ENCODE measurements at regions not wholly inside any gene's neighbourhood (a gene's known extent, or its start where the extent isn't known, plus 50 kb on each side); places are given as distances from the start of the nearest gene placed in this dataset.

DNA sequence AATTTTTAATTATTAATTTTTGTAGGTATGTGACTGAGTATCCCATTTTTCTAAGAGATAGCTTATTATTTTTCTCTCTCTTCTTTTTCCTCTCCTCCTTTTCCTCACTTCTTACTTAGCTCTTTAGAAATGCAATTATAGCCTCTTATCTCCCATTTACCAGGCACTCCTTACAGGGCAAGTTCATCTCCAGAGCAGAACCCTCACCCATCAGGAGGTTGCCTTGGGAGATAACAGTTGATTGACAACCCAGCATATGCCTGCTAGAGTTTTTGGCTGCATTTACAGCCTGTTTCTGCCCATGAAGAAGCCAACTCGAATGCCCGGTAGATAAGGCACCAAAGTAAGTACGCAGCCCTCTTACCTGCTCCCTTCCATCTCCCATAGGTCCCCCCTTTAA is 572.9 kb upstream of the ZFP42 start:
- Histone ChIP-seq H3K4me3 (replicated peaks; ENCODE audit: insufficient read depth, low read length) (no peak overlapping the region), H3K27ac (replicated peaks) (no peak overlapping the region), H3K27me3 (ENCODE audit: insufficient read depth, poor library complexity, severe bottlenecking) (no peaks in the 10 kb centered on the region)
- DNase-seq (ENCODE audit: low read depth in 1 of 2, low spot score in 1 of 2), result no peak
- no peak for TF ChIP-seq GABPA (IDR thresholded peaks at IDR 0.05; ENCODE audit: low read depth)
- TF ChIP-seq SPI1 (IDR thresholded peaks at IDR 0.05; ENCODE audit: borderline replicate concordance, low read depth), result no peak
- no peak for TF ChIP-seq POLR2AphosphoS5 (IDR thresholded peaks at IDR 0.05; ENCODE audit: low read depth)
- TF ChIP-seq, protein P1, sequence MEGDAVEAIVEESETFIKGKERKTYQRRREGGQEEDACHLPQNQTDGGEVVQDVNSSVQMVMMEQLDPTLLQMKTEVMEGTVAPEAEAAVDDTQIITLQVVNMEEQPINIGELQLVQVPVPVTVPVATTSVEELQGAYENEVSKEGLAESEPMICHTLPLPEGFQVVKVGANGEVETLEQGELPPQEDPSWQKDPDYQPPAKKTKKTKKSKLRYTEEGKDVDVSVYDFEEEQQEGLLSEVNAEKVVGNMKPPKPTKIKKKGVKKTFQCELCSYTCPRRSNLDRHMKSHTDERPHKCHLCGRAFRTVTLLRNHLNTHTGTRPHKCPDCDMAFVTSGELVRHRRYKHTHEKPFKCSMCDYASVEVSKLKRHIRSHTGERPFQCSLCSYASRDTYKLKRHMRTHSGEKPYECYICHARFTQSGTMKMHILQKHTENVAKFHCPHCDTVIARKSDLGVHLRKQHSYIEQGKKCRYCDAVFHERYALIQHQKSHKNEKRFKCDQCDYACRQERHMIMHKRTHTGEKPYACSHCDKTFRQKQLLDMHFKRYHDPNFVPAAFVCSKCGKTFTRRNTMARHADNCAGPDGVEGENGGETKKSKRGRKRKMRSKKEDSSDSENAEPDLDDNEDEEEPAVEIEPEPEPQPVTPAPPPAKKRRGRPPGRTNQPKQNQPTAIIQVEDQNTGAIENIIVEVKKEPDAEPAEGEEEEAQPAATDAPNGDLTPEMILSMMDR (IDR thresholded peaks at IDR 0.05; ENCODE audit: insufficient read depth, low read length), result no peak

DNA sequence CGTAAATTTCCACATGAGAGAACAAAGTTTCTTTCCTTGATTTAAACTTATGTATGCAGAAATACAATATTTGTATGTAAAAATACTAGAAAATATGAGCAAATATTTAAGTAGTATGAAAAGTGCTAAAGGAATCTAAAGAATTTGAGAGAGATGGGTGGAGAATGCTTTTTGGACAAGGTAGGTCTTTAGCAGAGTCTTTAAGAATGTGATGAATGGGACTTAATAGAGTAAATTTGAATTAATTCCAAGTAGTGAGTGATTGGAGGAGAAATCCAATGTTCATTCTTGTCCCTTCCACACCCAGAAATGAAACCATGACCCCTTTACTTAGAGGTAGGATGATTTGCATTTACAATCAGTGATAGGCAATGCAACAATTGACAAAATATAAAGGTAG is 570.9 kb upstream of the ZFP42 start:
- no peak overlapping the region for H3K27ac ChIP-seq (replicated peaks)
- no peak overlapping the region for H3K4me3 ChIP-seq (replicated peaks; ENCODE audit: insufficient read depth, low read length)
- H3K27me3 ChIP-seq (ENCODE audit: insufficient read depth, poor library complexity, severe bottlenecking), result no peaks in the 10 kb centered on the region
- DNase-seq (ENCODE audit: low read depth in 1 of 2, low spot score in 1 of 2), result no peak
- no peak for TF ChIP-seq POLR2AphosphoS5 (IDR thresholded peaks at IDR 0.05; ENCODE audit: low read depth)
- TF ChIP-seq GABPA (IDR thresholded peaks at IDR 0.05; ENCODE audit: low read depth), result no peak
- TF ChIP-seq, protein P2, sequence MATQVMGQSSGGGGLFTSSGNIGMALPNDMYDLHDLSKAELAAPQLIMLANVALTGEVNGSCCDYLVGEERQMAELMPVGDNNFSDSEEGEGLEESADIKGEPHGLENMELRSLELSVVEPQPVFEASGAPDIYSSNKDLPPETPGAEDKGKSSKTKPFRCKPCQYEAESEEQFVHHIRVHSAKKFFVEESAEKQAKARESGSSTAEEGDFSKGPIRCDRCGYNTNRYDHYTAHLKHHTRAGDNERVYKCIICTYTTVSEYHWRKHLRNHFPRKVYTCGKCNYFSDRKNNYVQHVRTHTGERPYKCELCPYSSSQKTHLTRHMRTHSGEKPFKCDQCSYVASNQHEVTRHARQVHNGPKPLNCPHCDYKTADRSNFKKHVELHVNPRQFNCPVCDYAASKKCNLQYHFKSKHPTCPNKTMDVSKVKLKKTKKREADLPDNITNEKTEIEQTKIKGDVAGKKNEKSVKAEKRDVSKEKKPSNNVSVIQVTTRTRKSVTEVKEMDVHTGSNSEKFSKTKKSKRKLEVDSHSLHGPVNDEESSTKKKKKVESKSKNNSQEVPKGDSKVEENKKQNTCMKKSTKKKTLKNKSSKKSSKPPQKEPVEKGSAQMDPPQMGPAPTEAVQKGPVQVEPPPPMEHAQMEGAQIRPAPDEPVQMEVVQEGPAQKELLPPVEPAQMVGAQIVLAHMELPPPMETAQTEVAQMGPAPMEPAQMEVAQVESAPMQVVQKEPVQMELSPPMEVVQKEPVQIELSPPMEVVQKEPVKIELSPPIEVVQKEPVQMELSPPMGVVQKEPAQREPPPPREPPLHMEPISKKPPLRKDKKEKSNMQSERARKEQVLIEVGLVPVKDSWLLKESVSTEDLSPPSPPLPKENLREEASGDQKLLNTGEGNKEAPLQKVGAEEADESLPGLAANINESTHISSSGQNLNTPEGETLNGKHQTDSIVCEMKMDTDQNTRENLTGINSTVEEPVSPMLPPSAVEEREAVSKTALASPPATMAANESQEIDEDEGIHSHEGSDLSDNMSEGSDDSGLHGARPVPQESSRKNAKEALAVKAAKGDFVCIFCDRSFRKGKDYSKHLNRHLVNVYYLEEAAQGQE (IDR thresholded peaks at IDR 0.05; ENCODE audit: insufficient replicate concordance, low read depth), result no peak
- TF ChIP-seq, protein P1 (IDR thresholded peaks at IDR 0.05; ENCODE audit: insufficient read depth, low read length), result no peak

DNA sequence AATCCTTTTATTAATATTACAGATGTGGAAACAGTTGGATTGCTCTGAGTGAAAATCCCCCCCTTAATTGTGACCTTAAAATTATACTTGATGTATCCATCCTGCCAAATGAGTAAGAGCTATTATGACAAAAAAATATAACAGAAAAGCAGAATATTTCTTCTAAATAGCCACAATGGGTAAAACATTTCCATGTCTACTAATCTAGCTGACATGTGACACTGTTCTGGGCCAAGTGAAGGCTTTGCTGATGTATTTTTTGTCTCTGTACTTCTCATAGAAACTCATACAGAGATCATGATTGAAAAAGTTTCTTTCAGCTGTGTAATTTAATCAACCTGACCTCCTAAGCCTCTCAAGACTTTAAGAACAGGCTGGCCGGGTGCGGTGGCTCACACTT is 569.1 kb upstream of the ZFP42 start:
- Histone ChIP-seq H3K27ac (replicated peaks) (no peak overlapping the region), H3K4me3 (replicated peaks; ENCODE audit: insufficient read depth, low read length) (no peak overlapping the region), H3K27me3 (ENCODE audit: insufficient read depth, poor library complexity, severe bottlenecking) (no peaks in the 10 kb centered on the region)
- DNase-seq (ENCODE audit: low read depth in 1 of 2, low spot score in 1 of 2), result no peak
- TF ChIP-seq GABPA (IDR thresholded peaks at IDR 0.05; ENCODE audit: low read depth) (no peak), SPI1 (IDR thresholded peaks at IDR 0.05; ENCODE audit: borderline replicate concordance, low read depth) (no peak), POLR2AphosphoS5 (IDR thresholded peaks at IDR 0.05; ENCODE audit: low read depth) (no peak)
- TF ChIP-seq, protein P1 (IDR thresholded peaks at IDR 0.05; ENCODE audit: insufficient read depth, low read length), result no peak
- TF ChIP-seq, protein P2 (IDR thresholded peaks at IDR 0.05; ENCODE audit: insufficient replicate concordance, low read depth), result no peak

DNA sequence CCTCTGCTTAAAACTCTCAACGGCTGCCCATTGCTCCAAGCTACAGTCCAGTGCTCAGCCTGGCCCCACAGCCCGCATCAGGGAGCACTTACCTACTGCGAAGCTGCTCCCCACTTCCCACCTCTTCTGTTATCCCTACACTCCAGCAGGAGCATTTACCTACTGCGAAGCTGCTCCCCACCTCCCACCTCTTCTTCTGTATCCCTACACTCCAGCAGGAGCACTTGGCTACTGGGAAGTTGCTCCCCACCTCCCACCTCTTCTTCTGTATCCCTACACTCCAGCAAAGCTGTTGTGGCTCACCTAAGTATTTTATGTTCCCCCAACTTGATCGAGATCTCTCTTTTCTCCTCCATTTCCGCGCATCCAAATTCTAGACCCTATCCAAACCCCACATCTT is 563.3 kb upstream of the ZFP42 start:
- TF ChIP-seq POLR2AphosphoS5 (IDR thresholded peaks at IDR 0.05; ENCODE audit: low read depth) (no peak), GABPA (IDR thresholded peaks at IDR 0.05; ENCODE audit: low read depth) (no peak), SPI1 (IDR thresholded peaks at IDR 0.05; ENCODE audit: borderline replicate concordance, low read depth) (no peak)
- TF ChIP-seq, protein P2 (IDR thresholded peaks at IDR 0.05; ENCODE audit: insufficient replicate concordance, low read depth), result no peak
- TF ChIP-seq, protein P1 (IDR thresholded peaks at IDR 0.05; ENCODE audit: insufficient read depth, low read length), result no peak
- H3K27ac ChIP-seq (replicated peaks), result no peak overlapping the region
- no peak for DNase-seq (ENCODE audit: low read depth in 1 of 2, low spot score in 1 of 2)
- no peak overlapping the region for H3K4me3 ChIP-seq (replicated peaks; ENCODE audit: insufficient read depth, low read length)
- no peaks in the 10 kb centered on the region for H3K27me3 ChIP-seq (ENCODE audit: insufficient read depth, poor library complexity, severe bottlenecking)
